Suppressor macrophage treated with lipopolysaccharide for 4 hours (primary cell): ENCODE measurements at regions not wholly inside any gene's neighbourhood (a gene's known extent, or its start where the extent isn't known, plus 50 kb on each side); places are given as distances from the start of the nearest gene placed in this dataset.
"Not testable (repeated sequence)": the region's sequence is repeated elsewhere in the genome, so short reads cannot be mapped to it uniquely, and the experiment has no call there.

ENCODE experiments used
- DNase-seq: peaks from one replicate; pipeline ENCODE4 v3.0.0-alpha.2; 2020

DNA sequence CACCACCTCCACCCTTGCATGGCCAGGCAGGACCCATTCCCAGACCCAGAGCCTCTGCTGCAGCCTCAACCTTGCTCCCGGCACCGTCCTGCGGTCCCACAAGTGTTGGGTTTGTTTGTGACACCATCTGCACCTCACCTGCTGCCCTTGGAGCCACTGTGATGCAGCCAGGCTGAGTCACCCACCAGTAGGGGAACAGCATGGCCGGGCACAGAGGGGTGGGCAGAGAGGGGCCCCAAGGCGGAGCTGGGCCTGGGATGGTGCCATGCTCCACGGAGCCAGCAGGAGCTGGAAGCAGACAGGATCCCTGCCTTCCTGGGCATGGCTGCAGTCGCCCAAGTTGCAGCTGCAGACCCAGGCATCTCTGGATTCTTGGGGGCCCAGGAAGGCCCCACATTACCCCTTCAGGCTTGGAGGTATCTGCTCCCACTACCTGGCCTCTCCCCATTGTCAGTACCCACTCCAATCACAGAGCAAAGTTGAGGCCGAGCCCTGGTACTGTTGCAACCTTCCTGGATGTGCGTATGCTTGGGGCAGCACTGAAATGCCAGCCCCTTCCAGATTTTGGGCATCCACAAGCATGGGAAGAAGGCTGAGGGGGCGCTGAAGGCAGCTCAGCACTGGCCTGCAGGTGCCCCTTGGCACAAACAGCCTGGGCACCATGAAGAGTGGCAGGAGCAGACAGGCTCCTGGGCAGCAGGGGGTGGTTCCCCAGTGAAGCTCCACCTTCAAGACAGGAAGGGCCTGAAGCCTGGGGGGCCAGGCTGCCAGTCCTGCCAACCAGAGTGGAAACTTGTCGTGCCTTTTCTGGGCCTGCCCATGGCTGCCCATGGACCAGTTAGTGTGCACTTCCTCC is 172.8 kb downstream of the MATN1 start:
- DNase-seq = no peak

DNA sequence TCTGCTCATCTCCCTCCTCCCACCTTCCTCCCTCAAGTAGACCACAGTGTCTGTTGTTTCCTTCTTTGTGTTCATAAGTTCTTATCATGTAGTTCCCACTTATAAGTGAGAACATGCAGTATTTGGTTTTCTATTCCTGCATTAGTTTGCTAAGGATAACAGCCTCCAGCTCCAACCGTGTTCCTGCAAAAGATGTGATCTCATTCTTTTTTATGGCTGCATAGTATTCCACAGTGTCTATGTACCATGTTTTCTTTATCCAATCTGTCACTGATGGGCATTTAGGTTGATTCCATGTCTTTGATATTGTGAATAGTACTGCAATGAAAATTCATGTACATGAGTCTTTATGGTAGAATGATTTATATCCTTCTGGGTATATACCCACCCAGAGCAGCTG is 173.5 kb downstream of the MATN1 start:
- not testable (repeated sequence) for DNase-seq

DNA sequence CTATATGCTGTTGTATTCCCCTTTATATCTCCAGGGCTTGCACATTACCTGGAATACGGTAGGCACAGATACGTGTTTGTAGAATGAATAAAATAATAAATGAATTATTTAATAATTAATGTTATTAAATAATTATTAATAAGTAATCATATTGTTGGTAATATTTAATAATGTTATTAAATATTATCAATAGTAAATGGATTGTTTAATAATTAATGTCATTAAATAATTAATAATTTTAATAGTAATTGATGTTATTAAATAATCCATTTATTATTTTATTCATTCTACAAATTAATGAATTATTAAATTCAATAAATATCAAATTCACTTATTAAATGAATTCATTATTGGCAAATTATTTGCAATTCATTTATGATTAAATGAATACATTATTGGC is 175.1 kb downstream of the MATN1 start:
- DNase-seq = no peak

DNA sequence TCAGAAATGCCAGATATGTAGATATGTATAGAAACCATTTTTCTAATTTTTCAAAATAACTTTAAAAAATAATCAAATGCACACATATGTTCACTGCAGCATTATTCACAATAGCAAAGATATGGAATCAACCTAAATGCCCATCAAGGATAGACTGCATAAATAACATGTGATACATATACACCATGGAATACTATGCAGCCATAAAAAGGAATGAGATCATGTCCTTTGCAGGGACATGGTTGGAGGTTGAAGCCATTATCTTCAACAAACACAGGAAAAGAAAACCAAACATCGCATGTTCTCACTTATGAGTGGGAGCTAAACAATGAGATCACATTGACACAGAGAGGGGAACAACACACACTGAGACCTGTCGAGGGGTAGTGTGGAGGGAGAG is 176.1 kb downstream of the MATN1 start:
- not testable (repeated sequence) for DNase-seq

DNA sequence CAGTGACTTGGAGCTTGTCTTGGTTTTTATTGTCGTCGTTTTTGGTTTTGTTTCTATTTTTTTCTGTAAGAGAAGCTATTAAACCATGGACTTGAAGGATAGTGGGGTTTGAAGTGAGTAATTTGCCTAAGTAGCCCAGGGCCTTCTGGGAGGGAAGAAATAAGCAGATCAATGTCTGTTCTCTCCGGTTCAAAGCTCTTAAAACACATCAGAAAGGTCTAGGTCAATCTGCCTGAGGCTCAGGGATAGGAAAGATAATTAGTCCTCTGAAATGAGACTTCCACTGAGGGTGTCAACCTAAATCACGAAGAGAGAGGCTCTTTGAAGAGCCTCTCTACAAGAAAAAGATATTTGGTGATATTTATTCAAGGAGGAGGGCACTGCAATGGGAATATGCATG is 178.0 kb downstream of the MATN1 start:
- no peak for DNase-seq

DNA sequence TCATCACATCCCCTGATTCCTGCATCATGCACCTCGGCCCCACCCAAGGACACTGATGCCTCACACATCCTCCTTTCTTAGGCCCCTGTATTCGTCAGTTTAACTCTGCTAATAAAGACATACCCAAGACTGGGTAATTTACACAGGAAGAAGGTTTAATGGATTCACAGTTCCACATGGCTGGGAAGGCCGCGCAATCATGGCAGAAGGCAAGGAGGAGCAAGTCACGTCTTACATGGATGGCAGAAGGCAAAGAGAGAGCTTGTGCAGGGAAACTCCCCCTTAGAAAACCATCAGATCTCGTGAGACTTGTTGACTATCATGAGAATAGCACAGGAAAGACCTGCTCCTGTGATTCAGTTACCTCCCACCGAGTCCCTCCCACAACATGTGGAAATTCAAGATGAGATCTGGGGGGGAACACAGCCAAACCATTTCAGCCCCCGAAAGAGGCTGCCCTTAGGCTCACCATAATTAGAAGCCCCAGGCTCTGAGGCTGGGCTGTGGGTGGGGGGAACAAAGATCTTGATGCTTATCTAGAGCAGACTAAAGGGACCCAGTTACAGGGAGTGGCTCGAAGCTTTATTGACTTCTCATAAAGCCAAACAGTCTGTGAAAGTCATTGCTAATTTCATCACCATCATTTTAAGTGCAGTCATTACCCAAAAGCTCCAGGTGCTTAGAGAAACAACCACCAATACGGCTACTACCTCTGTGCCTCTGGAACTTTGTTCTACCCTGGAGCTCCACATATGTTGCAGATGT is 181.5 kb downstream of the MATN1 start:
- no peak for DNase-seq

DNA sequence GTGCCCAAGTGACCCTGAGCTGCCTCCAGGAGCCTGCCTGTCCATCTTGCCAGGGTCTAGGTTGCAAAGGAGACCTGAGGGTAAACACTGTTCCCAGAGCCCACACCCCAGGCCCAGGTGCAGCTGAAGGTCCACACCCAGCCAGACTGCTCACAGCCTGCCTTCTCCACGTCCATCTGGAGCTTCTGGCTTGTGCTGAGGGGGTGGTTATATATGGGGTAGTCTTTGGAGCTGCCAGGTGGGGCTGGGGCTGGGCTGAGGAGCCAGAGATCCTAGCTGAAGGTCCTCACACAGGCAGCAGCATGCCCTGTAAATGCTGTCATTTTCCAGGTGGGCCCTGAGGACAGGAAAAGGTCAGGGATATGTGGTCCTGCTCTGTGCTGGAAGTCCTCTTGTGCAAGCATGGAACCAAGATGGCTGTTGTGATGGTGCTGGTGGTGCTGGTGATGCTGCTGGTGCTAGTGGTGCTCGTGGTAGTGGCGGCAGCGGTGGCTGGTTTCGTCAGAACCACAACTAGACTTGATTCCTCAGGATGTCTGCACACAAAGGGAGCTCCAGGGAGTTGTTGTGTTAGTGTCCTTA is 182.7 kb downstream of the MATN1 start:
- no peak for DNase-seq

DNA sequence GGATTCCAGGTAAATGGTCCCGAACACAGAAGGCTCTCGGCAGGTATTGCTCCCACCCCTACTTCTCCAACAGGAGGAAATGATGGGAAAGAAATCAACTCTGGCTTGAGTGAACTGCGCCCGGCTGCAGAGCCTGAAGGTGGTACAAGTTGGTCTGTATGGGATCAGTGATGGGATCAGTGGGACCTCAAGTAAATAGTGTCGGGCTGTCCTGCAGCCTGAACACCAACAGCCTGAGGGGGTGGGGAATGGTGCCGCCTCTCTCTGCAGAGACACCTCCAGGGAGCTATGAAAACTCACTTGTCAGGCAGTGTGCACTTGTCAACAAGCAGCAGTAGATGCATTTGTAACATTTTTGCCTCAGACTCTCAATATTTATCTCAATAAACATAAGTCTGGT is 183.5 kb downstream of the MATN1 start:
- DNase-seq = no peak

DNA sequence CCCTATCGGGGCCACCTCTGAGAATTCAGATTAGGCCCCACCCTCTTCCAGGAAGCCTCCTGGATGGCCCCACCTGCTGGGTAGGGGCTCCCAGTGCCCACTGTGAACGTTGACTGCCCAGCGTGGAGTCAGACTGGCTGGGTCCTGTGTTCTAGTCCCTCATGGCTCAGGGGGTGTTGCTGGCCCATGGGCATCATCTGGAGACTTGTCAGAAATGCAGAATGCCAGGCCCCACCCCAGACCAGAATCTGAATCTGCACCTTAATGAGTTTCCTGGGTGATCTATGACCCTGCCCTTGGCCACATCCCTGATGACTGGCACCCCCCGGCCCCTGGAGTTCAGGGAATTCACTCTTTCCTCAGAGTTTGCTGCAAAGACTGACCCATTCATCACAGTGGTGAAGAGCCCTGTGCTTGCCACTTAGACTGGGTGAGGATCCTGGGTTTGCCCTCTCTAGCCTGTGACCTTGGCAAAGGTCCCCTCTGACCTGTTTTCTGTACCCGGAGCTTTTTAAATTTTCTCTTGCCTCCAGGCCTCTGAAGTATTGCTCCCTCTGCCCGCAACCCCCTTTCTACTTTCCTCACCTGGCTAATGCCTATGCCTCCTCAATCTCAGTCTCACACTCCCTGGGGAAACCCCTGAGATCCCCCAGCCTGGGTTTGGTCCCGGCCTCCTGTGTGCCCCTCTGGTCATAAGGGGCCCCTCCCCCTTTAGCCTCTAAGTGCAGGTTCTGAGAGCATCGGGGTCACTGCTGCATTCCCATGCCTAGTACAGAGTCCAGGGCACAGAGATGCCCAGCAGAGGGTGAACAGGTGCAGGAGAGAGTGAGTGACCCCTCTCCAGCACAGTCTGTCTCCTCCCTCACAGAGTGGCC is 184.2 kb downstream of the MATN1 start:
- DNase-seq = no peak

DNA sequence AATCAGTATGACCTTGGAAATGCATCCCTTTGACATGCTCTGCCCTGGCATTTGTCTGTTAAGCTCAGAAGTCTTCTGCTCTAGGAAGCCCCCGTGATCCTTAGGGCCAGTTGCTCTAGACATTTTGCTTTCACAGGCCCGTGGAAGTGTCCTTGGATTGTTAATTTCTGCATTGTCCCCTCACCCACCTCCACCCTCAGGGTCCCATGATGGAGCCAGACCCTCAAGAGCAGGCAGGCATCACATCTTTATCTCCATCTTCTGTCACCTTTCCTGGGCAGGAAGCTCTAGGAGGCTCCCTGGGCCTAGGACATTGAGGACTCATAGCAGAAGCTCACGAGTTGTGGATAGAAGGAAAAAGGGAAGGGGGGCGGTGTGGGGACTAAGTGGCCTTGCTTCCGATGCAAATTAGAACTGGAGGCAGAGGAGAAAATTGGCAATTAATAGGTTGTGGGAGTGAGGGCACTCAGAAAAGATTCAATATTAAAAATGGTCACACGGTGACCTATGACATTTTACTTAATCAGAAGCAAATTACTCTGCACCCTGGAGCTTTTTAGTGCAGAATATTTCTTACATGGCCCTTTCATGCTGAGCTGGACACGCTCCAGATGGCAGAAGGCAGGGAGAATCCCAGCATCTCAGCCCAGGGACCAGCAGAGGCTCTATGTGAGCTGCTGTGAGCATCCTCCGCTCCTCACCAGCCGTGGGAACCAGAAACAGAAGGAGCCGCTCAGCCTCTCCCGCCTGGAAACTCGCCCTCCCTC is 185.0 kb downstream of the MATN1 start:
- DNase-seq = no peak

DNA sequence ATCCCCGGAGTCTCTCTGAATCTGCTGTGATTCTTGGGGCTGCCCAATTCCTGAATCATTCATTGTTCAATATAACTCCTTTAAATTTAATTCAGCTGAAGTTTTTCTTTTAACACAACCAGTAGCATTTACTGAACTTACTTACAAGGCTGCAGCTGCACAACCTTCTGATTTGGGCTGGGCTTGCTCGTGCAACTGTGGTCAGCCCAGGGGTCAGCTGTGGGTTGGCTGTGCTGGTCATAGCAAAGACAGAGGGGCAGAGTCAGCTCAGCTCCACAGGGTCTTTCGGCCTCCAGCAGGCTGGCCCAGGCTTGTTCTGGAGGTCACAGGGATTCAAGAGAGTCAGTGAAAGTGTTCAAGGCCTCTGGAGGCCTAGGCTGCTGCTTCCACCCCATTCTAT is 186.1 kb downstream of the MATN1 start:
- no peak for DNase-seq

DNA sequence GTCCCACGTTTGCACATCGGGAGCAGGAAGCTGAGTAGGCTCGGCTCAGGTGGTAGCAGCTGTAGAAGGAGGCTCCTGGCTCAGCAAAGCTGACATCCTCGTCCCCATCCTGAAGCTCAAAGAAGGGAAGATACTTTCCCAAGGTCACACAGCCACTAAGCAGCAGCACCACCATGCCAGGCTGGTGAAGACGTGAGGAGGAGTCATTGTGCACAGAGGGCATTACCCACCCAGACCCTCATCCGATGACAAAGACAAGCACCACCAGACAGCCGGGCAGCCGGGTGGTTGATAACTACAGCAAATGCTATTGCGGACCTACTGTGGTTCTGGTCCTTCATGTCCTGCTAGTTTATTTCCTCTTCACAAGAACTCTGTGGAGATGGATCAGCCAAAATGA is 186.9 kb downstream of the MATN1 start:
- DNase-seq = no peak

DNA sequence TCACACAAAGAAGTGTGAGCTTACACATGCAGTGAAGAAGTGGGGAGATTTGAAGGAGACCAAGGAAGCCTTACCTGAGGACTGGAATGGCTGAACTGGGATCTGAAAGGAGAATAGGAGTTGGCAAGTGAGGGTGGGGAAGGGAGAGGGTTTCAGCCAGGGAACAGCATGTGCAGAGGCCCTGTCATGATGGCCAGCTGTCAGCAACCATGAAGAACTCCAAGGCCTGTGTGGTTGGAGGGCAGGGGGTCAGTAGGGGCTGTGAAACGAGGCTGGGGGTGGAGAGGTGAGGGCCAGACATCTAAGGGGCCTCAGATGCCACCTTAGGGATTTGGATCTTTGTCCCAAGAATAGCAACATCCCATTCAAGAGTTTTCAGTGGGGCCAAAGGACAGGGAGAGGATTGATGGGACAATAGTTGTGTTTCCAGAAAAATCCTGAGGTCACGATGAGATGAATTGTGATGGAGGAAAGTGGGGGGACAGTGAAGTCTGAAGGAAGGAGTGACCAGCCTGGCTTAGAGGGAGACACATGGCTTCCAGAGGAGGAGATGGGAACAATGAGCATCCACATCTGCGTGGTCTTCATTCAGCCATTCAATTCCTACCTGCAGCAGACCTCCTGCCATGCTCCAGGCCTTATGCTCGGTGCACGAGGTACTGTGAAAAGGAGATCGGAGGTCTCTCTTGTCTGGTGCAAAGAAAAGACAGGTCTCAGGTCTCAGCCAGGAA is 187.6 kb downstream of the MATN1 start:
- no peak for DNase-seq

DNA sequence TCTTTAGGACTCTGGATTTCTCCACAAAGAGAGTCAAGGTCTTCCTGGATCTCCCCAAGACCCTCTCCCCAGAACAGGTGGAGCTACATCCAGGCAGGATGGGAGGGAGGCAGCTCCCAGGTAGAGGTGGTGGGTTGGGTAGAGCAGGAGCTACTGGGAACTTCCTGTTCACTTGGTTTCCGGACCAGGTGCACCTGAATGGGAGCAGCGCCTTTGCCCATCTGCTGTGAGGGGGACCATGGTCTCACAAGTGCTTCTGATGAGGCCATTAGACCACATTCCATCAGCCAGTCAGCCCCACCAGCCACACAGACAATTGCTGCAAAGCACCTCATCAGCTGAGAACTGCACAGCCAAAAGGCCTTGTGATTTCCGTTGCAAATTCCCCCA is 188.8 kb downstream of the MATN1 start:
- DNase-seq = no peak

DNA sequence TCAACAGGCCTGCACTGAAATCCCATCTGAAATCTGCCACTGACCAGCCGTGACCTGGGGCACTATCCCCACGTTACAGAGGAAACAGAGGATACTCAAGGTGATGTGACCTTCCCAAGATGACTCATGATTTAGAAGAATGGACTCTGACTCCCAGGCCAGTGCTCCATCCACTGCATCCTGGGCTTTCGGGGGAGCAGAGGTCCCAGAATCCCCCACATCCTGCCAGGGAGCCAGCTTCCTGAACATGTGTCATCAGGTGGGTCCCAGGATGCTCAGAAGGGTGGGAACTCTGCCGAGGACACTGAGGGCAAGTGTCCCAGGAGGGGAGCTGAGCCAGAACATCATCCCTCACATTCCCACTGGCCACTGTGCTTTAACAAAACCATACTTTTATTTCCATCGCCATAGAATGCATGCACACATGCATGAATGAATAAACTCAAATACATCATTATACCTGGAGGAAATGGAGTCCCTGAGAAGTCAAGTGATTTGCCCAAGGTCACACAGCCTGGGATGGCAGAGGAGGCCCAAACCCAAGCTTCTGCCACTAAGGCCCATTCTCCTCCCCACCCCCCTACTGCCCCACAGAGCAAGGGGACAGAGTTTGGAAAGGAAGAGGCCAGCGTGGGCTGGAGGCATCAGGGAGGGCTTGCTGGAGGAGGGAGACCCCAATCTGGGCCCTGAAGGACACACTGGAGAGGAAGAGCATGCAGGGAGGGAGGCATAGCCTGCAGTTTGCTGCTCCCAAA is 189.4 kb downstream of the MATN1 start:
- DNase-seq = no peak

DNA sequence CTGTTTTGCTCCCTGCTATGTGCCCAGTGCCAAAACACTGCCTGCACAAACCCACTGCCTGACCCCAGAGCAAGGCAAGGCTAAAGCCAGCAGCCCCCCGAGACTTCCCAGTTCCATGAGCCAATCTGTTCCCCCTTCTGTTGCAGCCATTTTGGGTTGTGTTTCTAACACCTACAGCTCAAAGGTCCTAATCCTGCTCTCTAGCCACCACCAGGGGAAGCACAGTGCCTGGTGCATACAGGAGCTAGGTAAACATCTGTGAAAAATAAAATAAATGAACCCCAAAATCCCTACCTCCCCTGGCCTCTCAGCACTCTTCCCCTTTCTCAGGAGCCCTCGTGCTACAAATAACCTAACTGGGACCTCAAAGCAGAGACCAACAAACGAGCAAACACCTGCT is 190.2 kb downstream of the MATN1 start:
- no peak for DNase-seq

DNA sequence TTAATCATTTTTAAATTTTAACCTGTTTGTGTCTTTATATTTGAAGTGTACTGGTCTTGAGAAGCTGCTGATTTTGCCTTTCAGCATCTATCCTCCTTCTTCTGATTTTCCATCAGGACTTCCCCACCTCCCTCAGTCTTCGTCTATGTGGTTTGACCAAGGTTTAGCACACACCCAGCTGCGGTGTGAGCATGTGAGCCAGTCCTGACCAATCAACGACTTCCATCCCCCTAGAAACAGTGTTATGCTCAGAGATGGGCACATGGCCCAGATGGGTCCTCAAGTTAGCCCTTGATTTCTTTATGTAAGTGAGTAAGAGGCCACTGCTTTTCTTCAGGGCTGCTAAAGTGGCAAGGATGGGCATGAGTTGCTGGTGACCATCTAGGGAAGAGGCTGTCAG is 190.8 kb downstream of the MATN1 start:
- no peak for DNase-seq

DNA sequence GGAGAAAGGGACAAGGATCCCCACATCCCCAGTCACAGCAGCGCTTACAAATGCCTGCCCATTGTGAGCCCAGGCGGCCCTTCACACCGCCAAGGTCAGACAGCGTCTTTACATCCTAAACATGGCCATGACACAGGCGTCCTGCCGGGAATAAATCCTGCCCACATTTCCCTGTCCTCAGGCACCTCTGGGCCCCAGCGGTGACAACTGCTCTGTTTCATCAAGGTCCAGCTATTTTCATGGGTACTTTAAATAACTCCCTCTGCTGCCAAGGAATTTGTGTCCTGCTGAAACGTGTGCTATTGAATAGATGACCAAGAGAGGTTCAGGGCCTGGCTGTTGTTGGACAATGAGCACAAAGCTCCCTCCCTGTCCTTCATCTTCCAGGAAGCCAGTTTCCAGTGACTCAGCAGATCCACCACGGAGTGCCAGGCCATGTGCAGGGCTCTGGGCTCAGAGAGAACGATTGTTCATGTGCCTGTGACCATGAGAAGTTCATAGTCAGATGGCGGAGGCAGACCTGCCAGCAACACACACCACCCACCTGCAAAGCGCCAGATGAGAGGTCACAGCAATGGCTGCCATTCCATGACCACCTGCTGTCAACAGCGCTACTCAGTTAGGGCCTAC is 195.8 kb downstream of the MATN1 start:
- no peak for DNase-seq

DNA sequence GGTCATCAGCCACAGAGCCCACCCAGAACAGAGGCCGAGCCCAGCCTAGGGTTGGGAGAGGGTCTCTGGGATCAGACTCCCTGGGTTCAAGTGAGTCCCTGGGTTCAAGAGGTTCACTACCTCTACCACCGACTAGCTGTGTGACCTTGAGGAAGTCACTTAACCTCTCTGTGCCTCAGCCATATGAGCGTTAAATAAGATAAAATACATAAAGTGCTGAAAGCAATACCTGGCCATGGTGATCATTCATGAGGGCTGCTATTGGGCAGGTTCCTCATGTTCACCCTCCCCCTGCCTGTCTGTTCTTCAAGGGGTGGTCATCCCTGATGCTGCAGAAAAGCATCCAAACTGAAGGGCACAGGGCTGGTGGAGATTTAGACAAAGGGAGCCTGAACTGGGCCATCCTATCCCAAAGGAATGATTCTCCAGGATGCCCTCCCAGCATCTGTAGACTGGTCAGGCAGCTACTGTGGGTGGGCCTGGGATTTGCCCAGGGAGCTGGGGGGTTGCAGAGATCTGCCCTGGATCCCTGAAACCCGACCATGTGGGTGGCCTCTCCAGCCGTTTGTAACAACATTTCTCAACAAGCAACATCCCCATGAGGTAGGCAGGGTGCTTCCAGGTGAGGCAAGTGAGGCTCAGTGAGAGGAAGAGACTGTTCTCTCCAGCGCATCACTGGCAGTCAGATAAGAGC is 196.6 kb downstream of the MATN1 start:
- no peak for DNase-seq
